NCI-H82 treated with DMSO at 0.1 percent for 48 hours (cell line): ENCODE measurements at regions not wholly inside any gene's neighbourhood (a gene's known extent, or its start where the extent isn't known, plus 50 kb on each side); places are given as distances from the start of the nearest gene placed in this dataset.

ENCODE experiments used
- DNase-seq: peaks from one replicate; lab custom pipeline; 2025; ENCODE audit not compliant: unreplicated experiment; lab: John Stamatoyannopoulos, UW

DNA sequence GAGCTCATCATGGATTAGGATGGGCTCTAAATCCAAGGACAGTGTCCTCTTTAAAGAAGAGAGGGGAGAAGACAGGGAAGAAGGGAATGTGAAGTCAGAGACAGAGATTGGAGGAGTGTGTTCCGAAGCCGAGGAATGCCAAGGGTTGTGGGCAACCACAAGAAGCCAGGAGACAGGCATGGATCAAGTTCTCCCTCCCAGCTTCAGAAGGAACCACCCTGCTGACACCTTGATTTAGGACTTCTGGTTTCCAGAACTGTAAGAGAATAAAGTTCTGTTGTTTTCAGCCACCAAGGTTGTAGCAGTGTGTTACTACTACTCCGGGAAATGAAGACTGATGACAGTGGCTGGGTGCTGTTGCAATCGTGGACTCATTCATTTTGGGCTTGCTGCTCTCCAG lies 120.1 kb downstream of the RPS12 start:
- DNase-seq: no peak

DNA sequence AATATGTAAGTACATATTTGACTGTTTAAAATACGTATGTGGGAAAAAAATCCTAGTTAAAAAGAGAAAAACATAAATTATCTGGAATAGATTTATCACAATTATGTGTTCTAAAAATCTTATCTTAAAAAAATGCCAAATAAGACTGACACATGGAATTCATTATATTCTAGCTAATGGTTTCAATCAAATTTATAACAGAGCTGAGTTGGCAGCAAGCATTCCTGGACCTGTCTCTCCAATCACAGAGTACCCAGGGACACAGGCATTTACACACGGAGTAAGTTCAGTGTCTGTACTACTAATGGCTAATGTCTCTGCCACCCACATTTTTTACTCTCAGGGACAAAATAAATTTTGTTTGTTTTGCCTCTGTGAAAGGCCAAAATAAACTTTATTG lies 122.3 kb downstream of the RPS12 start:
- no peak for DNase-seq

DNA sequence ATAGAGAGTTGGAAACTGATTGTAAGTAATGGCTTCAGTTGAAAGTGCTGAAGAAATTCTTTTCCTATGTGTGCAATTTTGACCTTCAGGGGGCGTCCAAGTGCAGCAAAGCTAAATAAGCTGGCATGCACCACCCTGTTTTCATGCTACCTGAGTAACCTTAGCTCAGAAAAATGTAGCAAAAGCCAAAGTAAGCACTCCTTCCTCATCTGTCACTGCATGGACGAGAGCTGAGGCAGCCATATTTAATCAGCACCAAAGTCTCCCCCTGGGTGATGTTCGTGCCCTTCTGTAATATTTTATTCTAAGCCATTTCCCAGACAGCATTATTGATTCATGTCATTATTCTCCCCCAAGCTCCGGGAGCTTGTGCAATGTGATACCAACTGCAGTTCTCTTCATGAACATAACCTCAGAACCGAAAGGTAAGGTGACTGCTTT lies 123.1 kb downstream of the RPS12 start:
- DNase-seq: peak; percentile 5

DNA sequence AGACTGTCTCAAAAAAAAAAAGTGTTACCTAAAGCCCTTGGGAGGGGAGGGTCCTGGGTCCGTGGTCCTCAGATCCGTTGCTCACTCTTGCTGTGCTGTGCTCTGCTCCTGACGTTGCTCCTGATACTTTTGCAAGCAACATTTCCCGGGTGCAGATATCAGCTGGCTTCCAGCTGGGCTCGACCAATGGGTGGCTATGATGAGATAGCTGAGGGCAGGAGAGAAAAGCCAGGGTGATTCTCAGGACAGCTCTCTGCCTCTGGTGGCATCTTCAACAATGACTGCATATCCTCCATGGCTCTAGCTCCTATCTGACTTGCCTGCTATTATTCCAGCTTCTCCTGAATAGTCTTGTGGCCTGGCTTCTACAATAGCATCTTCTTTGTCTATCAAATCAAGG lies 134.5 kb downstream of the RPS12 start:
- DNase-seq: no peak

DNA sequence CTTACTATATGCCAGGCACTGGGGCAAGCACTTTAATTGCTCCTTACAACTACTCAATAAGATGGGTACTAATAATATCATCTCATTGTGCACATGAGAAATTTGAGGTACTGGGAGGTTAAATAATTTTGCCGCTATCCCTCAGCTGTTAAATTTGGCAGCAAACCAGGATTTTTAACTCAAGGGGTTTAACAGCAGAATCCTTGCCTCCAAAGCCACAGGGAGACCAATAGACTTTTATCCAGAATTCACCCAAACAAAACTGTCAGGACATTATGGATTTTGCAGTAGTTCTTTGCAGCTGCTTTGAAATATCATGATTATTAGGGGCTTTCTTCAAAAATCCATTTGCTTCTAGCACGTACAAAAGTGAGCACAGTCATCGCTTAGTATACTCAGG lies 136.2 kb downstream of the RPS12 start:
- DNase-seq: no peak

DNA sequence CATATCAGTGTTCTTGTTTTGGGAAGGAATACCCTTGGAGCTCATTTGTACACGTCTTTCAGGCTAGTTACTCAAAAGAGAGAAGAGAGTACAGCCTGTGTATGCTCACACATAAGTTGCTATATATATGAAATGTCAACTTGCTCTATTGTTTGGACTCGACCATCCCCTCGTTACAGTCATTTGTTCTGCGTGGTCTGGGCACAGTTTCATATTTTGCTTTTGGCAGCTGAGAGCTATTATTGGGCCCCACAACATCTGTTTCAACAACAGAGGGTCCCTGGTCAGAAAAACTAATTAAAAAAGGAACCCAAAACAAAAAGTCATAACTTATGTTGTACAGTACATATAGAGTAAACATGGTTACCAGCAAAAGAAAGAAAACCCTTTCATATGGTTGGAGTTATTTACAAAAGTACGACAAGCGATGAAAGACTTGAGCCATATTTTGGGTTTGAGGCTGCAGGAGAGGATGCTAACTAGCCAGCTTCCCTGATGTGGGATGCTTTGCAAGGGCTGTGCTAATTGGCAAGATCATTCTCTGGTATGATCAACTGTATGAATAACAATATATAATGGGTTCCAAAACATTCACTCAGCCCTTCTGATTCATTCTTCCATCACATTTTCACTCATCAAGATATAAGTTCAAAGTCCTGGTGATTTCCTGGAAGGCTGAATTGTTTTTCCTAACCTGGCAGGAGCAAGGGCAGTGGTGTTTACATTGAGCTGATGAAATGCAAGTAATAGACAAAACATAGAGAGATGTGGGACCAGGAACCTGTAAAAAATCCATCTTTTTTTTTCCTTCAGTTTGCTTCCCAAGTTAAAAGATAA lies 137.9 kb downstream of the RPS12 start:
- DNase-seq: no peak

DNA sequence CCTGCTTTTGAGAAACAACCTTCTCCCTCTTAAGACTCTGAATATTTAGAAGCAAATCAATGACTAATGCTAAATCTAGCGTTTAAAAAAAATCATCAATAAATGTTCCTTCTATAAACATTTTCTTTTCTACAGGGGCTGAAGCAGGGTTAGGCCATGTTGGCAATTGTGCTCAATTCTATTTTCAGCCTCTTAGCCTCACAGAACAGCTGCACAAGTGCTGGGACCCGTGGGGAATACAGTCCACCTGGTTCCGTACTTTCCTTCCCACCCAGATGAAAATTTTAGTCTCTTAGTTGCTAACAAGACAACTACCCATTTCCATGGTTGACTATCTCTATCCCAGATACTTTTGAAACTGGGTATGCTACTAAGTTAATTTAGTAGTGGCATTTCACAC lies 138.6 kb downstream of the RPS12 start:
- DNase-seq: no peak

DNA sequence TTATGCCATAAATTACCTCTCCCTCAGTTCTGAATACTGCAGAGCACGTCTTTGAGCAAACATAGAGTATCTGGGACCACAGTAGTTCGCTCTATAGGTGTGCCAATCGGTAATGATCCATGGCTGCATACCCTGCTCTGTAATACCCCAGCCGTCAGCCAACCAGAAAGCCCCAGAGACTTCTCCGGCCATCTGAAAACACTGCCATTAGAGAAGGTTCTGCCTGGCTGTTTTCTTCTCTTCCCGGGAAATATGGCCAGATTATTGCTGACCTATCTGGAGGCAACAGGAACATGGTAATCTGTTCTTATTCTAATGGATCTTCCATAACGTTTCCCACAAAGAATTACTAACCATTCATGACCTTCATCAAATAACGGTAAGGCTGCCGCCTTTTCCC lies 139.9 kb downstream of the RPS12 start:
- DNase-seq: no peak

DNA sequence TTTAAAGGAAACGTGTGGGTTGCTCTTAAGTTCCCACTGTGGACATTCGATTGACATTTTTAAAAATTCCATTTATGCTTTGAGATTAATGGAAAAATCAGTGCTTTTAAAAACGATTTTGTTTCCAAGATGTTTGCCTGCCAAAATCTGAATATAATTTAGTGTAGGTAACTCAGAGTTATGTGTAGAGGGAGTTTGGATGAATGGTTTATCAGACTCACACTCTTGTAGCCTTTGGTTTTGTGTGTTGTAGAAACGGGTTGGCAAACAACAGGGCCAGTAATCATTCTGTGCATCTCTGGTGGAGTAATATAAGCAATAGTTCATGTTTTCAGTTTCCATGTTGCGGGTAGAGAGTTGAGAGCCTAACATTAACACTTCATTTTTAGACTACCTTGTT lies 140.6 kb downstream of the RPS12 start:
- DNase-seq: no peak

DNA sequence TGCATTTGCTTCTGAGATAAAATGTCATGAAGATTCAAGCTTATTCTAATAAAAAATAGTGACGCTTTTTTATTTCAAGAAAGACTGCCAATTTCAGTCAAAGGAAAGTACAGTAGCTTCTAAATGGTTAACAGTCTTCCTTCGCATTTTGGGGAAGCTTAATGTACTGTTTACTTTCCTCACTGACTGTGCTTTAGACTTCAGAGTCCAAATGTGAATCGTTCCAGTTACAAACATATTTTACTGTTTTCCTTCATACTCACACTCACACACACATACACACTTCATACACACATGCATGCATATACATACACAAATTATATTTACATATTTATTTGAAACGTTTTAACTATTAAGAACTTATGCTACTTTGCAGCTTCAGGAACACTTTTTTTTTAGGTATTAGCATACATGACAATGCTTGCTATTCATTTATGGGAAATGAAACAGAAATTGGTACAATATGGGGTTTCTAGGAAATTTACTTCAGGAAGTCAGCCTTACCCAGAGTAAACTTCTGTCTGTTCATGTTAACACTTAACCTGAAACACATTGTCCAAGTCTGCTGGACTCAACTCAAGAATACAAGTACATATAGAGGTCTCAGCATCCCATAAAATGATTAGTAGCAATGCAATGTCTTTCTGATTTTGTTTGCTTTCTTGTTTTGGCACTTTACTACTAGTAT lies 145.4 kb downstream of the RPS12 start:
- DNase-seq: no peak

DNA sequence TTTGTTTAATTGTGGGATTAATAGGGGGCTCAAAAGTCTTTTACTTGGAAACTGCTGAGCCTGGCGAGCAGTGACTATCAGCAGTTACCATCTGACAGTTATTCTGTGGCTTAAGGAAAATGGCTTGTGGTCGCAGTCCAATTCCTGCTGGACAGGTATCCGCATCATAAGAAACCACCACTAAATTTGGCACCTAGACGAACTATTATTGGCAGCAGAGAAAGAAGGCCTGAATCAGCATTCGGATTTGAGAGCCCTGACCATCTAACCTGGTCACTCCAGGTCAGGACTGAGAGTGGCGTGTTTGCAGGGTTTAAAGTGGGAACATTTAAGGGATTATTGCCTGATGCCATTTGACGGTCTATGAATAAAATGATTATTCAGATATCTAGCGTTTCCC lies 146.4 kb downstream of the RPS12 start:
- no peak for DNase-seq

DNA sequence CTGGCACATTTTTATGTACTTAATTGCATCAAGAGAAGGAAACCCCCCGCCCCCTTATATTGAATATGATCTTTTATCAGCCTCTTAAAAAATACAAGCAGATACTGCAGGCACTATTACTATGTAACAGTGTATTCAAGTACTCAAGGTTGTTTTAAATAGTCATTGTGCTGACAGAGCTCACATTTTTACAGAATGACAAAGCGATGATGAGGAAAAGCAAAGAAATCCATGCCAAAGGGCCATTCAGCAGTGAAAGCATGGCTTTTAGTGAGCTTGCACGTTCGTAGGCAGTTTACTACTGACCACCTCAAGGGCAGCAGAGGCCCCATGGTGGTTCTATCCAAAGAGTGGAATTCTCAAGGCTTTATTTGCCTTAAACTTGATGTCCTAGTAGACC lies 146.8 kb downstream of the RPS12 start:
- no peak for DNase-seq

DNA sequence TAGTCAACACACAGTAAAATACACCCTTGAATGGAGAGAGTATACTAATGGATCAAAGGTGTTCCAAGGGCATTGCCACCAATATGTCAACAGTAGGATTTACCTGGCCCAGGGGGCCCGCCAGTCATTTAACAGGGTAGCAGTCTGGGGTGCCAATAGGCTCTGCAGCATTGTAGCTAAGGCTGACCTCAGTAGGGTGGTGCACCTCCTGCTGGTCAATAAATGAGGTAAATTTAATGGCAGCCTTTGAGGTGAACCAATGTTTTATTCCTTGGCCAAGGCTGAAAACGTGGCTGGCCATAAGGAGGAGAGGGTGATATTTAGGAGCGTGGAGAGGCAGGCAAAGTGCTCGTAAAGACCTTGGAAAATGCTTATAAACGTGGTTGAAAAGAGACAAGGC lies 147.2 kb downstream of the RPS12 start:
- no peak for DNase-seq

DNA sequence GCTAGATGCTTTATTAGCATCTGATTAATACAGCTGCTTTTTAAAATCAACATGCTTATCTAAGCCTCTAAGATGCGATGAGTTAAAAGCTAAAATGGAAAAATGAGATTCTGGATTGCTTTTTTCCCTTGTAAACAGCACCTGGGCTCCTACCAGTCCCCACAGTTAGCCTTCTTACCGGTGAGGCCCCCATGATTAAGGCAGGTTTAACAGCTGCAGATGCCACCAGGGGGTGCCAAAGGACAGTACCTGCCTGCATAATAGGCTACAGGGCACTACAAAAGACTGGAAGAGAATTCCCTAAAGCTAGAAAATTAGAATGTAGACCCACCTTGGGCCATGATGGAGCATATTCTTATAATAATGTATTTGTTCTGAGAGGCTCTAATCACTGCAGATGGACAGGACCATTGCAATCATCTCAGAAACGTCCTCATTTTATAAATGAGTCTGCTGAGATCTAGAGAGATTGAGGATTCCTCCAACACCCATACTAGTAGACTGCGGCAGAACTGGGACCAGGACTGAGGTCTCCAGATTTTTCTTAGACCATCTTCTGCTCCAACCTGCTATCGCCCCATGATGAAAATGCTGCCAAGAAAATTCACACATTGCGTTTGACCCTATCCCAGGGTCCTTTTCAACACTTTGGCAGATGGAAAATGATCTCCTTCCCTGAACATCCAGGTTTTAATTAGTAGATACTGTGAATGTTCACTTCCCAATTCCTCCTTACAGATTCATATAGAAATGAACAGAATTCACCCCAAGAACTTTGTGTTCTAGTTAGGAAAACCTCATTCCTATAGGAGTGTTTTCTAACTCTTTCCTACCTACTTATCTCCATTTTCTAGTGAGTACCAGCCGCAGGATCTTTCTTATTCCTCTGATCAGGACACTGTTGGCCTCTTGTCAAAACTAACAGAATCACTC lies 148.8 kb downstream of the RPS12 start:
- DNase-seq: no peak

DNA sequence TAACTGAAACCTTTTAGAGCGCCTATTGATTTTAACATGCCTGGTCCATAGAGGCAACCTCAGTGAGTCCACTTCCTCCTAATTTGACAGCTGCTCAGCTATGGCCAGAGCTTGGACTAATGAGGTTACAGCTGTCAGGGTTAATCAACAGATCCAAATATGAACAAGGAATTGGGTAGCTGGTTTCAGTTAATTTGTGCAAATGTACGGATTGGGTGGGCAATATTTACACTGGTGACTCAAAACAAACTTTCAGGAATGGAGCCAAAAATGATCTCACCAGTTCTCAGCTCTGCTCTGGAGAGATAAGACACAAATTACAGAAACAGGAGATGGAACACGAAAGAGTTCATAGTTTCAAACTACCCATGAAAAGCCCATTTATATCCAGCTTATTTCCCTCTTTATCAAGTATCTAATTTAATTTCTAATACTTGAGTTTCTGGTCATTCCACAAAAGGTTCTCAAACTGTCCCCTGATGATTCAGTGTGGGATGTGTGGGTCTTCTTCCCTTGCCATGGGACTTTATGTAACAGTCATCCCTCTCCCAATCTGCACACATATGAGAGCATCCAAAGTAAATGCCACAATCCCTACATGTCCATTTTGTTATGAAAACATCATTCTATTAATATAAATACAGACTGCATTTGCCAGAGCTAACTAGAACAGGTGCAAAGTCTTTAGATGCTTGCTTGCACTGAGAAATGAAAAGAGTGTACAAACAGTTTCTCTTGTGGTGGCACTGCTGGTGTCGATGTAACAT lies 149.9 kb downstream of the RPS12 start:
- no peak for DNase-seq

DNA sequence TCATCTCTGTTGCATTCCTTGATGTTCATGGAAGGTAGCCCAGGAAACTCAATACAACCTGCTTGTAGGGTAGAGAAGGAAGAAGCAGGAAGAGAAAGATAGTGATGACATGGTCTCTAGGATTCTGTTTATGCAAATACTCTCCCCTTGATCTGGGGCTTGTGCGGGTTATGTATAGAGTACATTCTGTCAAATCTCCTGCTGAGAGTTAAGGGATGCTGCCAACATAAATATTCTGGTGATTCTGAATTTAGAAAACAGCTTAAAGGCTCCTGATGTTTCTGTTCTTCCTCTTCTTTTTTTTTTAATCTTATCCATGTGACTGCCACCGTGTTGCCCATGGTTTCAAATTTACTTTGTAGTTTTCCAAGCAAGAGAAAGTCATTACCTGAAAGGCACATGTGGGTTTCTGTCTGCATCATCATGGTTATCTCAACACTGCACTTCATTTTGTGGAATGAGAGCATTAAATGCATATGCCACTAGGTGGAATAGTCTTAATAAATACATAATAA lies 150.6 kb downstream of the RPS12 start:
- DNase-seq: no peak

DNA sequence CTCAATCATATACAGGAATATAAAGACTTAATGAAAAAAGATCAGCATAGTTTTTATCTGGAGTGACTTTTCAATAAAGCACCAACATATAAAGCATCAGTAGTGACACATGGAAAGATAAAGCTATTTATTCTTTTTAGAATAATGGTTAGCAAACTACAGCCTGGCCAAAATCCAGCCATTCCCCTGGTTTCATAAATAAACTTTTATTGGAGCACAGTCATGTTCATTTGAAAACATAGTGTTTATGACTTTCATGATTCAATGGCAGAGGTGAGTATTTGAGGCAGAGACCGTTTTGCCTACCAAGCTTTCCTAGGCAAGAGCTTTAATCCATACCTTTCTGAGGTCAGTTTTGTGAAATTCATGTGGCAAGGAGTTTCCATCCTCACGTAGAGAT lies 153.5 kb downstream of the RPS12 start:
- DNase-seq: no peak

DNA sequence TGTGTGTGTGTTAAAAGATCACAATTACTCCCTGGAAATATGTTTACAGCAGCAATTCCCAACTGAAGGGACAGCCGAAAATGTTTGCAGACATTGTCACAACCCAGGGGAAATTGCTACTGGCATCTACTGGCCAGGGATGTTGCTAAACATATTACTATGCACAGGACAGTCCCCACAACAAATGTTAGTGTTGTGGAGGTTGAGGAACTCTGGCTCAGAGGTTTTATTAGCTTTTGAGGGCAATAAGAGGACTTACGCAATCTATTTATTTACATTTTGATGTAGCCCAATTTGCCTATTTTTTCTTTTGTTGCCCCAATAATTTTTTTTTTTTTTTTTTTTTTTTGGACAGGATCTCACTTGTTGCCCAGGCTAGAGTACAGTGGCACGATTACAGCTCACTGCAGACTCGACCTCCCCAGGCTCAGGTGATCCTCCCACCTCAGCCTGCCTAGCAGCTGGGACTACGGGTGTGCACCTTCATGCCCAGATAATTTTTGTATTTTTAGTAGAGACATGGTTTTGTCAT lies 154.1 kb downstream of the RPS12 start:
- no peak for DNase-seq

DNA sequence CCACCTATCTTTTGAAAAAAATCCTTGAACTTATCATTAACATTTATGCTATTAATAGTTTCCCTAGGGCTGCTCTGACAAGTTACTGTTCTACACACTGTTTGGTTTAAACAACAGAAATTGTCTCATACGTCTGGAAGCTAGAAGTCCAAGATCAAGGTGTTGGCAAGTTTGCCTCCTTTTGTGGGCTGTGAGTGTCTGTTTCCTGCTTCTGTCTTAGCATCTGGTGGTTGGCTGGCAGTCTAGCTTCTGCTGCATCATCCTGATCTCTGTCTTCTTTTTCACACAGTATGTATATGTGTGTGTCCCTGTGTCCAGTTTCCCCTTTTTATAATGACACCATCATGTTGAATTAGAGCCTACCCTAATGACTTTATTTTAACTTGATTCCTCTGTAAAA lies 154.8 kb downstream of the RPS12 start:
- DNase-seq: no peak

DNA sequence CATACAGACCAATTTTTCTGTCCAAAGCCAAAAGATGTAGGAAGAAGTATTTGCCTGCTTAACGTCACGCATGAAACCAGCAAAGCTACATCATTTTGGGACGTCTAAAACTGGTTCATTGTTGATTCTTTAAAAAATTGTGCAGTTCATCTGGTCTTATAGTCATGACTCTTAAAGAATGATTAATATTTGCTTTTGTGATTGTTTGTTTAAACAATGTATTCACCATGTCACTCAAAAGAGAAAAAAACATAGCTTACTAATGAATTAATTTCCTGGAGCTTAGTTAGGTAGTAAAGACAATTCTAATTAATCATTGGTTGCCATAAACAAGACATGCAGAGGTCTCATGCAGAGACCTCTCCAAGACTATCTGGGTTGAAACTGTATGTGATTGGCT lies 157.3 kb downstream of the RPS12 start:
- no peak for DNase-seq
